Ishikawa (cell line): ENCODE measurements at regions not wholly inside any gene's neighbourhood (a gene's known extent, or its start where the extent isn't known, plus 50 kb on each side); places are given as distances from the start of the nearest gene placed in this dataset.

Experiments used
- CEBPB ChIP-seq: IDR thresholded peaks from 2 replicates; pipeline ENCODE4 v1.6.1; 2012
- CREB1 ChIP-seq: IDR thresholded peaks from 2 replicates; pipeline ENCODE4 v1.6.1; 2012; ENCODE audit warnings: low read depth
- EP300 ChIP-seq: IDR thresholded peaks from 2 replicates; pipeline ENCODE4 v1.6.1; 2012; ENCODE audit warnings: borderline replicate concordance
- FOXM1 ChIP-seq: IDR thresholded peaks from 2 replicates; pipeline ENCODE4 v1.6.1; 2012; ENCODE audit warnings: low read depth, borderline replicate concordance
- REST ChIP-seq: IDR thresholded peaks from 2 replicates; pipeline ENCODE4 v1.6.1; 2012; ENCODE audit warnings: low read depth, mild to moderate bottlenecking
- TEAD4 ChIP-seq: IDR thresholded peaks from 2 replicates; pipeline ENCODE4 v1.6.1; 2012
- YY1 ChIP-seq: IDR thresholded peaks from 2 replicates; pipeline ENCODE4 v1.6.1; 2012; ENCODE audit warnings: low read depth
- ZBTB7A ChIP-seq: IDR thresholded peaks from 2 replicates; pipeline ENCODE4 v1.6.1; 2012; ENCODE audit warnings: low read depth
- TF ChIP-seq, protein P1 (sequence below): IDR thresholded peaks from 2 replicates; pipeline ENCODE4 v1.6.1; 2012
- TF ChIP-seq, protein P2 (sequence below): IDR thresholded peaks from 2 replicates; pipeline ENCODE4 v1.6.1; 2012

DNA sequence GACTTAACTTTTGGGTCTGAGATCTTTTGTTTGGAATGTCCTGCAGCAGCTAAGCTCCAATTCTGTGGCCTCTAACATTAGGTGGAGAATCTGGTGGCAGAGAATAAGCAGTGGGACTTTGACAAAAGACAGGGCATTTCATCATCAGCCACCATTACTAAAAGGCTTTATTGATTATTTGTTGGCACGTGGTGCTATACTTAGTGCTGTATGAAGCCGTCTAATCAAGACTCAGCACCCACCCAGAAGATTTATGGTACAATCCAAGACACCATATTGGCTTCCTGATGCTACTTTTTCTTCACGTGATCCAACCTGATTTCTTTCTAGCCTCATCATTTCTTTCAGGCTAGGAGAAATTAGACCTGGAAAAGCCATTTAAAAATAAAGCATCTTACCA, 80.7 kb upstream of the GRAMD1B start:
- TF ChIP-seq EP300 (no peak), REST (no peak), ZBTB7A (no peak), YY1 (no peak), FOXM1 (no peak), CEBPB (no peak), TEAD4 (no peak), CREB1 (no peak)
- TF ChIP-seq, protein P1, sequence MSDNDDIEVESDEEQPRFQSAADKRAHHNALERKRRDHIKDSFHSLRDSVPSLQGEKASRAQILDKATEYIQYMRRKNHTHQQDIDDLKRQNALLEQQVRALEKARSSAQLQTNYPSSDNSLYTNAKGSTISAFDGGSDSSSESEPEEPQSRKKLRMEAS: no peak
- TF ChIP-seq, protein P2, sequence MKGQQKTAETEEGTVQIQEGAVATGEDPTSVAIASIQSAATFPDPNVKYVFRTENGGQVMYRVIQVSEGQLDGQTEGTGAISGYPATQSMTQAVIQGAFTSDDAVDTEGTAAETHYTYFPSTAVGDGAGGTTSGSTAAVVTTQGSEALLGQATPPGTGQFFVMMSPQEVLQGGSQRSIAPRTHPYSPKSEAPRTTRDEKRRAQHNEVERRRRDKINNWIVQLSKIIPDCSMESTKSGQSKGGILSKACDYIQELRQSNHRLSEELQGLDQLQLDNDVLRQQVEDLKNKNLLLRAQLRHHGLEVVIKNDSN: no peak
